ENCODE measurements at regions not wholly inside any gene's neighbourhood (a gene's known extent, or its start where the extent isn't known, plus 50 kb on each side); places are given as distances from the start of the nearest gene placed in this dataset.

GRCh38 chr5:42360616-42361314, 62.5 kb upstream of the GHR start:
- H3K9me3 Mint-ChIP-seq, result peaks cover 6% of the 10 kb centered on the region
- peaks cover 1% of the 10 kb centered on the region for H3K36me3 Mint-ChIP-seq
- H3K4me1 Mint-ChIP-seq, result peaks cover 15% of the 10 kb centered on the region
- DNase-seq (ENCODE audit: low spot score in 2 of 2, unreplicated experiment in 2 of 2), result no peak
- no peak for TF ChIP-seq CTCF (IDR thresholded peaks at IDR 0.05; ENCODE audit: unreplicated experiment)
- no peak overlapping the region for H3K4me3 Mint-ChIP-seq
- no peaks in the 10 kb centered on the region for H3K27me3 Mint-ChIP-seq (ENCODE audit: low read depth)
- H3K27ac Mint-ChIP-seq, result no peak overlapping the region

- no peak for TF ChIP-seq CTCF (IDR thresholded peaks at IDR 0.05; ENCODE audit: unreplicated experiment)
- Mint-ChIP-seq H3K4me3 (no peak overlapping the region), H3K36me3 (peaks cover 1% of the 10 kb centered on the region), H3K4me1 (peaks cover 20% of the 10 kb centered on the region), H3K27ac (no peak overlapping the region), H3K9me3 (peaks cover 6% of the 10 kb centered on the region), H3K27me3 (ENCODE audit: low read depth) (no peaks in the 10 kb centered on the region)
- DNase-seq (ENCODE audit: low spot score in 2 of 2, unreplicated experiment in 2 of 2), result no peak
These were observed 61.9 kb upstream of the GHR start for GRCh38 chr5:42361315-42361688.

- peaks cover 1% of the 10 kb centered on the region for H3K36me3 Mint-ChIP-seq
- H3K4me1 Mint-ChIP-seq, result peaks cover 15% of the 10 kb centered on the region
- H3K27me3 Mint-ChIP-seq (ENCODE audit: low read depth), result no peaks in the 10 kb centered on the region
- no peak overlapping the region for H3K4me3 Mint-ChIP-seq
- no peaks in the 10 kb centered on the region for H3K9me3 Mint-ChIP-seq
- no peak for DNase-seq (ENCODE audit: low spot score in 2 of 2, unreplicated experiment in 2 of 2)
- peak overlapping the region; percentile 47 for H3K27ac Mint-ChIP-seq
- no peak for TF ChIP-seq CTCF (IDR thresholded peaks at IDR 0.05; ENCODE audit: unreplicated experiment)
These were observed 57.2 kb upstream of the GHR start for GRCh38 chr5:42366051-42366450.

All from mesothelial cell of epicardium (in vitro differentiated cells).